WERI-Rb-1 (cell line): ENCODE measurements at regions not wholly inside any gene's neighbourhood (a gene's known extent, or its start where the extent isn't known, plus 50 kb on each side); places are given as distances from the start of the nearest gene placed in this dataset.

Experiments
- DNase-seq: peaks from one replicate; pipeline ENCODE4 v3.0.0-alpha.2; 2020
- H3K27ac ChIP-seq: fragments of 250-450 bp; sonication (Bioruptor Pico); 2 replicates; pipeline ENCODE4 v1.5.1; 2020; ENCODE audit warnings: mild to moderate bottlenecking, moderate library complexity
- H3K27me3 ChIP-seq: fragments of 250-450 bp; sonication (Bioruptor Pico); 2 replicates; pipeline ENCODE4 v1.5.1; 2021; ENCODE audit warnings: mild to moderate bottlenecking, low read depth, moderate library complexity; ENCODE audit not compliant: insufficient read depth, severe bottlenecking
- H3K36me3 ChIP-seq: fragments of 250-450 bp; sonication (Bioruptor Pico); 2 replicates; pipeline ENCODE4 v1.5.1; 2020; ENCODE audit warnings: mild to moderate bottlenecking, moderate library complexity
- H3K4me3 ChIP-seq: 2 replicates; pipeline ENCODE4 v1.5.1; 2011; ENCODE audit warnings: low read depth, mild to moderate bottlenecking, control low read depth, low read length
- H3K9me3 ChIP-seq: fragments of 250-450 bp; sonication (Bioruptor Pico); 2 replicates; pipeline ENCODE4 v1.5.1; 2021; ENCODE audit warnings: mild to moderate bottlenecking, moderate library complexity; ENCODE audit not compliant: severe bottlenecking
- TF ChIP-seq, protein P1 (sequence below): IDR thresholded peaks from 2 replicates; pipeline ENCODE4 v1.5.1; 2011; ENCODE audit warnings: low read depth, mild to moderate bottlenecking, control low read depth, inconsistent platforms, low read length

DNA sequence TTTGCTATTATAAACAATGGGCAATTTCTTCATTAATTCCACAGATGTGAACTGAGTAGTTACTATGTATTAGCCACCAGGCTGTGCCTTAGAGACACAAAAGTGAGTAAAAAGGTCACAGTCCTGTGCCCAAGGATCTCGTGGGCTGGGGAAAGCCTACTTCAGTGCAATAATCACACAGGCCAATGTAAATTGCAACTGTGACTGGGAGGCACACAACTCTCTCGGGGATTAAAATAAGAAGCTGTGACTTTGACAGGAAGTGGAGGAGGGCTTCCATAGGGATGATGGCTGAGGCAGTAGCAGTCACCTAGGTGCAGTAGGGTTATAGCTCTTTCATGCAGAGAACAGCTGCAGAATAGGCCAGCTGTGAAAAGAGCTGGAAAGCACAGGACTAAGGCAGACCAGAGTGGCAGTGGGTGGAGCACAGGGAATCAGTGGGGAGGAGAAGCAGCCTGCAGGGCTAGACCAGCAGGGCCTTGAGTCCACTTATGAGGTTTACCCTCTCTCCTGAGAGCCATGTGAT, 121.9 kb downstream of the MAB21L3 start:
- DNase-seq = peak; percentile 51
- Histone ChIP-seq H3K27ac (no peak overlapping the region; the same call in 1 of the 2 replicates), H3K9me3 (no peaks in the 10 kb centered on the region), H3K27me3 (no peaks in the 10 kb centered on the region), H3K4me3 (no peak overlapping the region), H3K36me3 (no peaks in the 10 kb centered on the region)
- TF ChIP-seq, protein P1, sequence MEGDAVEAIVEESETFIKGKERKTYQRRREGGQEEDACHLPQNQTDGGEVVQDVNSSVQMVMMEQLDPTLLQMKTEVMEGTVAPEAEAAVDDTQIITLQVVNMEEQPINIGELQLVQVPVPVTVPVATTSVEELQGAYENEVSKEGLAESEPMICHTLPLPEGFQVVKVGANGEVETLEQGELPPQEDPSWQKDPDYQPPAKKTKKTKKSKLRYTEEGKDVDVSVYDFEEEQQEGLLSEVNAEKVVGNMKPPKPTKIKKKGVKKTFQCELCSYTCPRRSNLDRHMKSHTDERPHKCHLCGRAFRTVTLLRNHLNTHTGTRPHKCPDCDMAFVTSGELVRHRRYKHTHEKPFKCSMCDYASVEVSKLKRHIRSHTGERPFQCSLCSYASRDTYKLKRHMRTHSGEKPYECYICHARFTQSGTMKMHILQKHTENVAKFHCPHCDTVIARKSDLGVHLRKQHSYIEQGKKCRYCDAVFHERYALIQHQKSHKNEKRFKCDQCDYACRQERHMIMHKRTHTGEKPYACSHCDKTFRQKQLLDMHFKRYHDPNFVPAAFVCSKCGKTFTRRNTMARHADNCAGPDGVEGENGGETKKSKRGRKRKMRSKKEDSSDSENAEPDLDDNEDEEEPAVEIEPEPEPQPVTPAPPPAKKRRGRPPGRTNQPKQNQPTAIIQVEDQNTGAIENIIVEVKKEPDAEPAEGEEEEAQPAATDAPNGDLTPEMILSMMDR = peak; percentile 9; the same call in 1 of the 2 replicates

GRCh38 chr1:116234429-116234828, 123.2 kb downstream of the MAB21L3 start:
- no peaks in the 10 kb centered on the region for H3K27me3 ChIP-seq
- TF ChIP-seq, protein P1 = no peak
- no peak overlapping the region for H3K4me3 ChIP-seq
- H3K27ac ChIP-seq = no peak overlapping the region
- DNase-seq = no peak
- H3K9me3 ChIP-seq = no peaks in the 10 kb centered on the region
- no peaks in the 10 kb centered on the region for H3K36me3 ChIP-seq

DNA sequence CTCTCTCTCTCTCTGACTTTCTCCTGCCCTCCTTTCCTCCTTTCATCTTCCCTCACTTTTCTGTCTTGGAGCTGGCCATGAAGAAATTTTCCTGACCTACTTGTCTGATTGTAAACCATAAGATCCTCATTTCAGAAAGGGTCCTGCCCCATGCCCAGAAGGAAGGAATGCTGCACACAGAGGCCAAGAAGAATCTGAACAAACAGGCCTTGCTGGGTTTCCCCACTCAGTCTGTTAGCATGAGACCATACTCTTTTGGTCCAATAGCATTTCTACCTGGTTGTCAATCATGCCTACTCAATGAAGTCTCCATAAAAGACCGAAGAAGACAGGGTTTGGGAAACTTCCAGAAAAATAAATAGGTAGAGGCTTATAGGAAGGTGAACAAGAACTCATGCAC, 128.7 kb downstream of the MAB21L3 start:
- Histone ChIP-seq H3K9me3 (no peaks in the 10 kb centered on the region), H3K36me3 (no peaks in the 10 kb centered on the region), H3K27ac (no peak overlapping the region), H3K27me3 (no peaks in the 10 kb centered on the region), H3K4me3 (no peak overlapping the region)
- no peak for DNase-seq
- TF ChIP-seq, protein P1 = no peak

GRCh38 chr1:116242741-116243140, 130.3 kb upstream of the ATP1A1 start:
- Histone ChIP-seq H3K27me3 (no peaks in the 10 kb centered on the region), H3K9me3 (no peaks in the 10 kb centered on the region), H3K36me3 (no peaks in the 10 kb centered on the region), H3K27ac (no peak overlapping the region), H3K4me3 (no peak overlapping the region)
- TF ChIP-seq, protein P1 = no peak
- DNase-seq = no peak

GRCh38 chr1:116243333-116244054, 129.6 kb upstream of the ATP1A1 start:
- no peak for DNase-seq
- H3K36me3 ChIP-seq = no peaks in the 10 kb centered on the region
- H3K27ac ChIP-seq = no peak overlapping the region
- no peak overlapping the region for H3K4me3 ChIP-seq
- no peaks in the 10 kb centered on the region for H3K27me3 ChIP-seq
- no peaks in the 10 kb centered on the region for H3K9me3 ChIP-seq
- TF ChIP-seq, protein P1 = no peak
